Astrocyte of the cerebellum (primary cell): ENCODE measurements at regions not wholly inside any gene's neighbourhood (a gene's known extent, or its start where the extent isn't known, plus 50 kb on each side); places are given as distances from the start of the nearest gene placed in this dataset.

ENCODE experiments used
- DNase-seq: peaks from one replicate; pipeline ENCODE4 v3.0.0-alpha.2; 2011; ENCODE audit warnings: low read depth
- H3K4me3 ChIP-seq: 2 replicates; pipeline ENCODE4 v1.5.1; 2011; ENCODE audit warnings: mild to moderate bottlenecking, low read depth, low read length, moderate library complexity
- CTCF ChIP-seq: IDR thresholded peaks from 2 replicates; pipeline ENCODE4 v1.5.1; 2012; ENCODE audit warnings: low read length, low read depth, moderate library complexity, mild to moderate bottlenecking; ENCODE audit errors: missing control alignments
- in situ Hi-C: cut with HindIII; loops from 2 replicates; pipeline ENCODE4 v1.10.0; 2017; ENCODE audit warnings: low sequenced_read_pairs

- TF ChIP-seq CTCF = no peak
- no peak overlapping the region for H3K4me3 ChIP-seq
- in situ Hi-C loops = no loop called here
- no peak for DNase-seq
These were observed 170.6 kb downstream of the OGFRL1 start for GRCh38 chr6:71459162-71459561.

GRCh38 chr6:71460933-71461332 is 172.3 kb downstream of the OGFRL1 start:
- in situ Hi-C loops = no loop called here
- TF ChIP-seq CTCF = no peak
- DNase-seq = peak; percentile 45
- H3K4me3 ChIP-seq = no peak overlapping the region

GRCh38 chr6:71463061-71463460 is 174.4 kb downstream of the OGFRL1 start:
- H3K4me3 ChIP-seq = no peak overlapping the region
- no peak for DNase-seq
- in situ Hi-C loops = no loop called here
- TF ChIP-seq CTCF = no peak

- TF ChIP-seq CTCF = no peak
- no peak overlapping the region for H3K4me3 ChIP-seq
- no peak for DNase-seq
- in situ Hi-C loops = no loop called here
These were observed 176.5 kb downstream of the OGFRL1 start for GRCh38 chr6:71465096-71465495.

- in situ Hi-C loops = no loop called here
These were observed 177.8 kb downstream of the OGFRL1 start for GRCh38 chr6:71466362-71466761.

GRCh38 chr6:71468038-71468437 is 179.4 kb downstream of the OGFRL1 start:
- DNase-seq = no peak
- in situ Hi-C loops = no loop called here
- no peak overlapping the region for H3K4me3 ChIP-seq
- TF ChIP-seq CTCF = no peak

More at GRCh38 chr6:71466362-71466761, 177.8 kb downstream of the OGFRL1 start:
- no peak for DNase-seq
- no peak overlapping the region for H3K4me3 ChIP-seq
- no peak for TF ChIP-seq CTCF
